ENCODE measurements at regions not wholly inside any gene's neighbourhood (a gene's known extent, or its start where the extent isn't known, plus 50 kb on each side); places are given as distances from the start of the nearest gene placed in this dataset.

- TF ChIP-seq EZH2 (IDR thresholded peaks at IDR 0.05; ENCODE audit: insufficient read depth, poor library complexity, severe bottlenecking) (no peak), EZH2phosphoT487 (IDR thresholded peaks at IDR 0.05; ENCODE audit: insufficient read depth, low read depth) (no peak)
Measured at GRCh38 chr21:16324630-16325029, 594.8 kb downstream of the USP25 start.

Data from GM23248 (cell line).